Testis (tissue), 2 donors: ENCODE measurements at regions not wholly inside any gene's neighbourhood (a gene's known extent, or its start where the extent isn't known, plus 50 kb on each side); places are given as distances from the start of the nearest gene placed in this dataset.

Experiments
- CTCF ChIP-seq, 3 experiments: fragments of 450-650 bp in 2 of 3; fragments of 200-600 bp in 1 of 3; sonication (generic) in 1 of 3; IDR thresholded peaks; one replicate each; pipeline ENCODE4 v1.5.1; 2016 to 2019; ENCODE audit warnings: antibody characterized with exemption in 3 of 3, mild to moderate bottlenecking in 2 of 3, moderate library complexity in 1 of 3
- POLR2A ChIP-seq: fragments of 450-650 bp; IDR thresholded peaks from one replicate; pipeline ENCODE4 v1.6.1; 2017; ENCODE audit warnings: antibody characterized with exemption, mild to moderate bottlenecking, moderate library complexity

- TF ChIP-seq POLR2A (no peak), CTCF (IDR thresholded peaks at IDR 0.05) (no peak)
Measured at GRCh38 chr13:111038887-111039286, 76.2 kb upstream of the ARHGEF7 start.
